H1 (cell line): ENCODE measurements at regions not wholly inside any gene's neighbourhood (a gene's known extent, or its start where the extent isn't known, plus 50 kb on each side); places are given as distances from the start of the nearest gene placed in this dataset.

Source experiments
- NANOG ChIP-seq: IDR thresholded peaks from 2 replicates; pipeline ENCODE4 v1.6.1; 2011; ENCODE audit warnings: low read length, low read depth, mild to moderate bottlenecking, inconsistent platforms; ENCODE audit not compliant: insufficient read depth, poor library complexity, severe bottlenecking
- SUZ12 ChIP-seq: fragments of 200-600 bp; sonication (generic); IDR thresholded peaks from 2 replicates; pipeline ENCODE4 v1.6.1; 2012; ENCODE audit warnings: mild to moderate bottlenecking, inconsistent platforms, low read length, moderate library complexity, mixed read lengths
- TF ChIP-seq, protein P1 (sequence below), 3 experiments: IDR thresholded peaks; 1 replicate in 2 of 3; 2 replicates in 1 of 3; pipeline versions ENCODE4 v1.5.1 to v1.6.1; 2011; ENCODE audit warnings: low read length in 3 of 3, mild to moderate bottlenecking in 3 of 3, inconsistent platforms in 2 of 3, low read depth in 1 of 3, moderate library complexity in 1 of 3; ENCODE audit not compliant: insufficient read depth in 1 of 3; ENCODE audit errors: control extremely low read depth in 1 of 3
- TF ChIP-seq, protein P2 (sequence below): IDR thresholded peaks from 2 replicates; pipeline ENCODE4 v1.6.1; 2012; ENCODE audit warnings: inconsistent platforms

DNA sequence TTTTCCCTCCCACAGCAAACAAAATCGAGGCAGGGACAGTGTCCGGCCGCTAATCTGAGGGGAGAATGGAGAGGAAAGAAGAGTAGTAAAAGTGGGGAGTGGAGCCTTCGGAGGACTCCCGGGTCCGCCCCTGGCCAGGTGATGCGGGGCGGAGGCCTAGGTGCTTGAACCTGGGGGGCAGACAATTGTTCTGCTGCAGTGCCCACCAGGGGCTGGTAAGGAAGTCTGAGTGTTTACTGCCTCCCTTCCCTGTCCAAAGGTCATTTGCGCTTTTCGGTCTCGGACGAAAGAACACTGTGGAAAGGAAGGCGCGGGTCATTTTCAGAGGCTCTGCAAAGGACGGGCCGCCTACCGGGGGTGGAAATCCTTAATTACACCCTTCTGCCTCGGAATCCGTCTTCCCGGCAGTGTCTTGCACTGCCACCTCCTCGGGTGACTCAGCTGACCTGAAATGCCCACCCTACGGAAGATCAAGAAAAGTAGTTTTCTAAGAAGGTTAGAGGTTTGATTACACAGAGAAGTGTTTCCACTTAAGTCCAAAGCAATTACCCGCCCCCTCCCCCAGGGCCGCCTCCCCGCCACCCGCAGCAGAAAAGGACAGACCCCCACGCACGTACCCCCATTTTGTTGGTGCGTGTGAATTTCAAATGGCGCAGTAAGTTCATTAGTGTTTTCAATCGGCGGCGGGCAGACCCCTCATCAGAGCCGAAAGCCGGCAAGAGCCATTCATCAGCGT lies 99.9 kb upstream of the TENM3 start:
- TF ChIP-seq, protein P1, sequence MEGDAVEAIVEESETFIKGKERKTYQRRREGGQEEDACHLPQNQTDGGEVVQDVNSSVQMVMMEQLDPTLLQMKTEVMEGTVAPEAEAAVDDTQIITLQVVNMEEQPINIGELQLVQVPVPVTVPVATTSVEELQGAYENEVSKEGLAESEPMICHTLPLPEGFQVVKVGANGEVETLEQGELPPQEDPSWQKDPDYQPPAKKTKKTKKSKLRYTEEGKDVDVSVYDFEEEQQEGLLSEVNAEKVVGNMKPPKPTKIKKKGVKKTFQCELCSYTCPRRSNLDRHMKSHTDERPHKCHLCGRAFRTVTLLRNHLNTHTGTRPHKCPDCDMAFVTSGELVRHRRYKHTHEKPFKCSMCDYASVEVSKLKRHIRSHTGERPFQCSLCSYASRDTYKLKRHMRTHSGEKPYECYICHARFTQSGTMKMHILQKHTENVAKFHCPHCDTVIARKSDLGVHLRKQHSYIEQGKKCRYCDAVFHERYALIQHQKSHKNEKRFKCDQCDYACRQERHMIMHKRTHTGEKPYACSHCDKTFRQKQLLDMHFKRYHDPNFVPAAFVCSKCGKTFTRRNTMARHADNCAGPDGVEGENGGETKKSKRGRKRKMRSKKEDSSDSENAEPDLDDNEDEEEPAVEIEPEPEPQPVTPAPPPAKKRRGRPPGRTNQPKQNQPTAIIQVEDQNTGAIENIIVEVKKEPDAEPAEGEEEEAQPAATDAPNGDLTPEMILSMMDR (IDR thresholded peaks at IDR 0.05; ENCODE audit: control extremely low read depth in 1 of 3, insufficient read depth in 1 of 3, low read depth in 1 of 3, low read length in 3 of 3) = no peak
- TF ChIP-seq SUZ12 (no peak), NANOG (no peak)
- TF ChIP-seq, protein P2, sequence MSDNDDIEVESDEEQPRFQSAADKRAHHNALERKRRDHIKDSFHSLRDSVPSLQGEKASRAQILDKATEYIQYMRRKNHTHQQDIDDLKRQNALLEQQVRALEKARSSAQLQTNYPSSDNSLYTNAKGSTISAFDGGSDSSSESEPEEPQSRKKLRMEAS = no peak
